GM18873 (cell line): ENCODE measurements at regions not wholly inside any gene's neighbourhood (a gene's known extent, or its start where the extent isn't known, plus 50 kb on each side); places are given as distances from the start of the nearest gene placed in this dataset.

Experiments
- ATAC-seq: cut with Tn5 transposase; IDR thresholded peaks from one replicate; pipeline ENCODE4 v1.9.1; 2021; ENCODE audit warnings: mild to moderate bottlenecking, moderate library complexity, moderate number of reproducible peaks; ENCODE audit not compliant: unreplicated experiment, low FRiP score

DNA sequence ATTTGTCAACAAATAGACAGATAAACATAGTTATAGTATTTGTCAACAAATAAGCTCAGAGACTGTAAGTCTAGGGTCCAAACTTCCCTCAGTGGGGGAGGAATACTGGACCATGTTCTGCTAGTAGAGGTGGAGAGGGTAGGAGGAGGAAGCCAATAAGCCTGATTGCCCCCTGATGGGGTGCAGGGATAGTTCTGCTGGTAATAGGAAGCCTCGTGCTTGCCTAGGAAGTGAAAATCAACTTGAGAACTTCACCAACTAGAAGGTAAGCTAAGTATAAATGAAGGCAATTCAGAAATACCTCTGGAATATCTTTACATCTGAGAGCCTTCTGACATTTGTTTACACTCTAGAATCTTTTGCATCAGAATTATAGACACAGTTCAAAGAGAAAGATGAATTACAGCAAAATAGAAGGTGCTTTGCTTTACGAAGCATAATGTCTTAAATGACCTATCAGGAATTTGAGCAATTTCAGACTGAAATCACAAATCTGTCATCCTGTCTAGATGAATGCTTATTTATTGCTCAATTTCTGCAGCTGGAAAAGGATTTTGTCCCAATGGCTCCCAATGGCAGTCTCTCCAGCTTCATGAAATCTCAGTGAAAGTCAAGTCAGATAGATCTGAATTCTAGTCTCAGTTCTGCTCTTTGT is 225.6 kb upstream of the TBC1D5 start:
- no peak for ATAC-seq

- no peak for ATAC-seq
Observed at GRCh38 chr3:17967111-17967510, 224.7 kb upstream of the TBC1D5 start.

DNA sequence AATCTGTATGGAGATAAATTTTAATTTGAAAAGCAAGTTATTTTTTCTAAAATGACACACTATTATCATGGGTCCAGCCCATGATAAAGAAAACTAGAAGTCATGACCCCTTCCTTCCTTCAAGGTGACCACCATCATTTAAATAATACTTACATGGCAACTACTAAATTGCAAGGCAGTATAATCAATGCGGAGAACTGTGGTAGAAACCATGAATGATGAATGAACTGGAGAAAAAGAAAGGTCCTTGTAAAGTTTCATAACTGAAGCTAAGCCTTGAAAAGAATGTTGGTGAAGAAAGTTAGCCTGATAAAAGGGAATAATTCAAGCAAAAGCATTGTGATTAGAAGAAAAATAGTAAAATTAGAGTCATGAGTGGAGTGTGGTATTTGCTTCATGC is 222.9 kb upstream of the TBC1D5 start:
- ATAC-seq, result no peak

DNA sequence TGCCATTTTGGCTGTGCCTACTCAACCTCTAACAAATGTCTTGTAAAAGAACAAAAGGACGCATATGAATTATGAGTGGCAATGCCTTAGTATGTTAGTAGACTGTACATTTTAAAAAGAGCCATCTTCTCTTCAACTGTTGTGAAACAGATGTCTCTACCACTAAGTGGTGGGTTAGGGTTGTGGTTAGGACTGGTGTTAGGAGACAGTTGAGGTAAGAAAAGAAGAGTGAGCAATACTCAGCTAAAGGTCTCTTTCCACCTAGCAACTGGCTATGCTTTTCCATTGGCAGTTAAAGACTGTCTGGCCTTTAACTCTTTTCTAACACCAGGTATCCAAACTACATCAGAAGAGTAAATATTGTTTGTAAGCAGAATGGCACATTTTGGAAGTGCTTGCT is 221.7 kb upstream of the TBC1D5 start:
- ATAC-seq, result no peak

DNA sequence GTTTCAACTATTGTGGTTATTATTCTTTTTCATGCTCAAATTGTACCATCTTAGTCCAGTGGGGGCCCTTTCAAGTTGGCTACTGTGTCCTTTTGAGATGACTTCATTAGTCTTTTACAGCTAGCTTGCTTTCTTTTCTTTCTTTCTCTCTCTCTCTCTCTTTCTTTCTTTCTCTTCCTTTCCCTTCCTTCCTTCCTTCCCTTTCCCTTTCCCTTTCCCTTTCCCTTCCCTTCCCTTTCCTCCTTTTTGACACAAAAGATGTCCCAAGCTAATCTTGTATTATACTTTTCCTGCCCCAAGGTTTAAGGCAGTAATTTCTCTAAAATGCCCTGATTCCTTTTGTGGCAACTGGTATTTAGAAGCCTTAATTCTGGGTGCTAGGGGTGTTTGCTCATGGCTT is 213.0 kb upstream of the TBC1D5 start:
- no peak for ATAC-seq

DNA sequence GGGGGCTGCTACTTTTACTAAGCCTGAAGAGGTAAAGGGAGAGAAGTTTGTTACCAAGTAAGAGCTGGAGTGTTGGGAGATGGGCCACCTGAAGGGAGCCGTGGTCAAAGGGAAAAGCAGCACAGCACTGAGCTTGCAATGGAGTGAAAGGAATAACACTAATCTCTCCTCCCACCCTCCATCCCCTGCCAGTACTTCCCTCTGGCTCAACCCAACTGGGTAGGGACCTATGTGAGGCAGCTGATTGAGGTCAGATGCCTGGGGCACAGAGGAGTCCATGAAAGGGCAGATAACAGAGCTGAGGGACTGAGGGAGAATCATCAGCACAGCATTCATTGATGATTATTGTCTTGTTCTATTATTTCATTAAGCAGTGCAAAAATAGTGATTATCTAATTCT is 212.4 kb upstream of the TBC1D5 start:
- no peak for ATAC-seq

DNA sequence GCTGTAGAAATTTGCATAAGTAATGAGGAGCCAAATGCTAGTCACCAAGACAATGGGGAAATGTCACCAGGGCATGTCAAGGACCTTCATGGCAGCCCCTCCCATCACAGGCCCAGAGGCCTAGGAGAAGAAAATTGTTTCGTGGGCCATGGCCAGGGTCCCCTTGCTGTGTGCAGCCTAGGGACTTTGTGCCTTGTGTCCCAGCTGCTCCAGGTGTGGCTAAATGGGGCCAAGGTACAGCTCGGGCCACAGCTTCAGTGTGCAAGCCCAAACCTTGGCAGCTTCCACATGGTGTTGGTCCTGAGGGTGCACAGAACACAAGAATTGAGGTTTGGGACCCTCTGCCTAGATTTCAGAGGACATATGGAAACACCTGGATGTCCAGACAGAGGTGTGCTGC is 208.8 kb upstream of the TBC1D5 start:
- ATAC-seq, result no peak

- ATAC-seq, result no peak
Observed at GRCh38 chr3:17949101-17949500, 206.7 kb upstream of the TBC1D5 start.

- no peak for ATAC-seq
Observed at GRCh38 chr3:17947833-17948232, 205.4 kb upstream of the TBC1D5 start.

DNA sequence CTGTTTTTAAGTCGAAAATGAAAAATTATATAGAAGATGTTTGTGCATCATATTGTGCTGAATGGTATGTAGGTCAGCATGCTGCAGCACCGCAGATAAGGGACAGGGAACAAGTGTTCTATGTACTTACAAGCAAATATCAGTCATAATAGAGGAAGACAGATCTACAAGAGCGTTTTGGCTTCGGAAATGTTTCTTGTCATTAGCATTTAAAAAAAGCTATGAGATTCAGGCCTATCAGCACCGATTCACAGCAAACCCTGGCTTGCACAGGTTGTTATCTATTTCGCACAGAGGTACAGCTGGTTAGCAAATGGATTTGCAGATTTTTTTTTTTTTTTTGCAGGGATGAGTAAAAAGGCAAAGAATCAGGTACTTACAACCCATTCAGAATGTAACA is 204.2 kb upstream of the TBC1D5 start:
- ATAC-seq, result no peak

DNA sequence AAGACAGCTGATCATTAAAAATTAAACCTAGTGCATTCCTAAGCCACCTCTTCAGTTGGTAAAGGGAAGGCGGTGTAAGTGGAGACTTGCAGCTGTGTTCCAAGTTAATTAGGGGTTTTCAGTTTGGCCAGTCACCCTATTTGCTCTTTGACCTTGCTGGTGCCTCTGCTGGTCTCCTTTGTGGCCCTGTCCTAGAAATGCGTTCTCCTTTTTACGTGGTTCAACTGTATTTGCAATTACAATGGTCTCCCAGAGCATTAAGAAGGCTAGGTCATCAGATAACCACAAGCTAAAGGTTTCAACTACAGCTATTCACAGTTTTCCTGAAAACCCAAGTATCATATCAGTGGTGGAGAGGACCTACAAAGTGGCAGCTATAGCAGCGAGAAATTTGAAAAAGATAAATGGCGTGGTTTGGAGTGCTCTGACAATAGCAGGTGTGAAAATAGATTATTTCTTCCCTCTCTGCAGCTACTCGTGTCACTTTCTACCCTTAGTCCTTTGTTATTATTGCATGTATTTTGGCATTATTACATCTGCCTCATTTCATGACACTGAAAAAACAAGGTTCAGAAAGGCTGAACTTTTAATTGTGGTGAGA is 203.5 kb upstream of the TBC1D5 start:
- ATAC-seq, result no peak

DNA sequence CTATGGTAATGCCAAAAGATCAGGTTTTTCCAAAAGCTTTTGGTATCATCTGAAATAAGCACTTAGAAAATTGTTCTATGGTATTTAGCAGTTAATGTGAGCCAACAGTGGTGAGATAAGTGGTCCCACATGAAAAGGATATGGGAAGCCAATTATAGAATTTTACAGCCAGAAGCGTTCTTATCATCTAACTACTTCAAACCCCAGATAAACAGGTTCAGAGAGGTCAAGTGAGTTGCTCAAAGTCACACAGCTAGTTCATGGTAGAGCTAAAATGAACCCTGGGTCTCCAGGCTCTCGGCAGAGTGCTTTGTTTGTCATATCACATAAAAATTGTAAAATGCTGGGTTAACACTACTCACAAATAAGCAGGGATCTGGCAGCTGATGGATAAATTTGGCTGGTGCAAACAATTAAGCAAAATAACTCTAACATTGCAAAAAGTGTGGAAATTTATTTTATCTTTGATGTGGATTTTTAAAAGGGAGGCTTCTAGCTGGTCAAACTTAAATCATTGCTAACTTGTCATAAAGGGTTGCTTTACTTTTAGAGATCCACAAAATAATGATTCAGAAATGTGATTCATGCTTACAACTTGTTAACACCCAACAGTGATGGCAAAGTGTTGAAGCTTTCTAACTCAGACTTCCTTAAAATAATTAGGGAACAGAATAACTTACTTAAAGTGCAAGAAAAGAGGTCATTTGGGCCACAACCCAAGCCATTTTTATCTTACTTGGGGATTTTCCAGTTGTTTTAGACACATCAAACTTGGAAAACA is 202.8 kb upstream of the TBC1D5 start:
- no peak for ATAC-seq

DNA sequence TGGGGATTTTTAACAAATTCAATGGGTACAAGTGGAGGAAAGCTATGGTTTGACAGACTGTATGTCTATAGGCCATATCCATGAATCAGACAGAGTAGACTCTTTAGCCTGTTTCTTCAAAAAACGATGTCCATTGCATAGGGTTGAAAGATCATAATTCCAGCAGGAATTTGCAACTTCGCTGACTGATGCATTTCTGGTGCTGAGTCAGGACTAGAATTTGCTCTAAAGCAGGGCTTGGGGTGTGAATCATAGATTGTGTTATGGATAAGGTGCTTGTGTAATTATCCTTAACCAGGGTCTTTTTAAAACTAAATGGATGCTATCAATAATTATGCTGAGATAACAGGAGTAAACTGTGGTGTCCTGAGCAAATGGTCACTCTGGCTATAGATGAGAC is 200.4 kb upstream of the TBC1D5 start:
- no peak for ATAC-seq

DNA sequence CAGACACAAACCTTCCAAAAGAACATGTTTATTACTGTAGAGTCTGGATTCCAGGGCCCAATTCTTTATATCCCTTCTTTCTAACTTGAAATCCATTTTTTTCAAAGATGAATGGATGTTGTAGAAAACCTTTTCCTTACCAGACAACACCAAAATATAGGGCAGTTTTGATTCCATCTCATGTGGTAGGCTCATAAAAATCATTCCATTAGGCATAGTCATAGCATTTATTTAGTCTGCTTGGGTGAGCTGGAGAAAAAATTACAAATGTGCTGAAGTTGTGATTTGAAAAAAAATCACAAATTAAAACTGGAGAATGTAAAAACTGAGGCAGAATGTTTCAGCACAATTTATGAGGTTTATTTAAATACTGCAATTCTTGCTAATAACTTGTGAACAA is 199.3 kb upstream of the TBC1D5 start:
- no peak for ATAC-seq

GRCh38 chr3:17941152-17941551 is 198.7 kb upstream of the TBC1D5 start:
- no peak for ATAC-seq

DNA sequence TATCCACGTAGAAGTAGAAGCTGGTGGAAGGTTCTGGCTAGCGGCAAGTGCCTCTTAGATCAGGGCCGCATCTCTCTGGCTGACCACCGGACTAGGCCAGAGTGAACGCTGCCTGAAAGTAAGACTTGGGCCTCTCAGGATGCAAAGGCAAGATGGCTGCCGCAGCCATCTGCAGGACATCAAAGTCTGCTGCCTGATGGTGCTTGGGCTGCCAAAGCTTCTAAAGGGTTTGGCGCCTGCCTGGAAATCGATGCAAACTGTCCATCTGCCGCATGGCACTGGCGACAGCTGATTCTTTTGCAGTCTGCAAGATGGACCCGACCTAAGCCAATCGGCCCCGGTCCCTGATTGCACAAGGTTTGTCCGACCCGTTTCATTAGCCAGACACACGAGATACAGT is 196.7 kb upstream of the TBC1D5 start:
- no peak for ATAC-seq

GRCh38 chr3:17938313-17938712 is 195.9 kb upstream of the TBC1D5 start:
- ATAC-seq, result no peak

DNA sequence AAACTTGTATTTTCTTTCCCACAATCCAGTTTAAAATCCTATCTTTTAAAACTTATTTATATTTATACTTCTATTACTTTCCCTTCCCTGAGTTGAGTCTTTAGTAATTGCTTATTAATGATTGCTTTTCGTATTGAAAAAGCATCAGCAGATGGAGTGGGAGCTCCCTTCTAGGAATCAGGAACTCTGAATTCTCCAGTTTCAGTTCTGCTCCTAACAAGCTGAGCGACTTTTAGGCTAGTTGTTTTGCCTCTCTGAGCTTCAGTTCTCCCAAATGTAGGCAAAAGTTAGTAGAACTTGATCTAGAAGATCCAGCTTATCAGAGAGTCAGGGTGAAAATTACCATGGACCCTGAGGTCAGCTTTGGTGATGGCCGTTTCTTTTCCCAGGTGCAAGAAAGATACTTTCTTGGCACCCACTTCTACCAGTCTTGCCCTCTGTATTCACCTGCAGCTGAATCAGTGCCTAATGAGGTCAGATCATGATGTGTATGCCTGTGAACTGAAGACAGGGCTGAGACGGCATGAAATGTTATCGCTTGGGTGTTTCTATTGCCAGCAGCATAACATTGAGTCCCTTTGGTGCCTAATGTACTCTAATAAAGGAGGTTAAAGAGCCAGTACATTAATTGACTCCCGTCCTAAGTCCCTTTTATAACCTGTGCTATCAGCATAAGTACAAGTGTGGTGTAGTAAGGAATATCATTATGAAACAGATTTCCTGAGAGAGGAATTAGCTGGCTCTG is 194.5 kb upstream of the TBC1D5 start:
- ATAC-seq, result no peak

GRCh38 chr3:17935222-17935621 is 192.8 kb upstream of the TBC1D5 start:
- ATAC-seq, result no peak

DNA sequence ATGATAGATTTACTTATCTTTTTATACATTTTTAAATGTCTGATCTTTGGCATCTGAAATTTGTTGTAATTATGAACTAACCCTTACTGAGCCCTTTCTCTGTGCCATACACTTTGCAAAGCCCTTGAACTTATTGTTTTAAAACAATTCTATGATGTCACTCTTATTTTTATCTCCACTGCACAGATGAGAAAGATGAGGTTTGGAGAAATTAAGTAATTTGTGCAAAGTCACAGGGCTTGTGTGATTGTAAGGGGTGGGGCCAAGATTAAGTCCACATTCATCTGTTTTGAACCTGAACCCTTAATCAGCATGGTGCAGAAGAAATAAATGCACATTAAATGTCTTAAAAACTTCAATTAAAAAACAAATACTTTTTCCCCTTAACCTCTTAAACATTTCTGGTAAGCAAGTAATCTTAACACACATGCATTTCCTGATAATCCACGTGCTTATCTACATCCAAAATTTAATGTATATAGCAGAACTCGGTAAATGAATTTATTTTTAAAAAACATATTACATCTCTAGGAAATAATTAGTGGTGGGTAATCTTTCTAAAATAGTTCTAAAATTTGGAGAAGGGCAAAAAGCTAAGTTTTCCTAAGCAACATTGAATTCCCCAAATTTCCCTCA is 189.8 kb upstream of the TBC1D5 start:
- no peak for ATAC-seq

DNA sequence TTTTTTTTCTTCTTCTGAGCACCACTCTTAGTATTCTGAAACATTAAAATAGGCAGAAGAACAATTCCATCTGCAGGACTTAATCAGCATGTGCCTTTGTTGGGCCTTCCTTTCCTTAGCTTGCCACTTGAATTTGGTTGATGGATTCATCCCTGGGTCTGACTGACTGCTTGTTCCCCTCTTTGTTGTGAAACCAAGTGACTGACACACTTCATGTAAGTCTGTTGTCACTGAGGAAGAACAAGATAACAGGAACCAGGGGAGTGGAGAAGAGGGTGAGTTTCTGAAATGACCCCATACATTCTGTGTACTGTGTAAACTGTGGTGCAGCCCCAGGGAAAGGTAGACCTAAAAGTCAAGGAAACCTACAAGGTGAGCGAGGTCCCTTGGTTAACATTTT is 188.7 kb upstream of the TBC1D5 start:
- ATAC-seq, result no peak
